GM12878 (cell line): ENCODE measurements at regions not wholly inside any gene's neighbourhood (a gene's known extent, or its start where the extent isn't known, plus 50 kb on each side); places are given as distances from the start of the nearest gene placed in this dataset.

Source experiments
- ATAC-seq: fragments of 200-7000 bp; cut with Tn5 transposase; 3 replicates; pipeline ENCODE4 v1.9.1; 2020; ENCODE audit warnings: mild to moderate bottlenecking, moderate library complexity
- BruUV-seq: library from RNA; stranded (reverse); fragments of 400-500 nt; replicated peaks from 2 replicates; lab custom pipeline; 2021; lab: Mats Ljungman, UMichigan
- CTCF ChIA-PET: fragments of 300-600 bp; sonication (Branson Sonifier 250); formaldehyde crosslinking; extraction: SDS; loops from one replicate; lab custom pipeline; 2021; ENCODE audit warnings: inconsistent platforms; lab: Yijun Ruan, JAX
- POLR2A ChIA-PET: fragments of 350-600 bp; formaldehyde crosslinking; extraction: SDS; loops from one replicate; lab custom pipeline; 2021; ENCODE audit warnings: inconsistent platforms; lab: Charles Lee
- RAD21 ChIA-PET: fragments of 300-600 bp; sonication (Branson Sonifier 250); formaldehyde crosslinking; loops from one replicate; lab custom pipeline; 2023; ENCODE audit warnings: antibody characterized with exemption; ENCODE audit not compliant: unreplicated experiment; lab: Charles Lee
- SMC1A ChIA-PET: fragments of 300-600 bp; sonication (Branson Sonifier 250); formaldehyde crosslinking; loops from one replicate; lab custom pipeline; 2023; ENCODE audit not compliant: unreplicated experiment, uncharacterized antibody; lab: Charles Lee
- DNase-seq: peaks from one replicate; pipeline ENCODE4 v3.0.0-alpha.2; 2011; ENCODE audit warnings: low read depth, low spot score
- FAIRE-seq: peaks from 3 replicates; lab custom pipeline; 2011; peaks lifted over from hg19 to GRCh38; lab: Jason Lieb, UNC
- H2AFZ ChIP-seq: 2 replicates; pipeline ENCODE4 v1.6.0; 2011; ENCODE audit warnings: low read depth, low read length, control low read depth; ENCODE audit not compliant: control insufficient read depth
- H3K27ac ChIP-seq: 2 replicates; pipeline ENCODE4 v1.5.1; 2011; ENCODE audit warnings: control low read depth; ENCODE audit not compliant: control insufficient read depth, insufficient read depth
- H3K27me3 ChIP-seq, 2 experiments: replicated peaks in 1 of 2; 2 replicates each; pipeline versions ENCODE4 v1.6.0 to v1.6.1; 2011; ENCODE audit warnings: low read length in 1 of 2; ENCODE audit not compliant: control insufficient read depth in 2 of 2, insufficient read depth in 2 of 2
- H3K36me3 ChIP-seq, 2 experiments: 2 replicates each; pipeline ENCODE4 v1.5.1; 2011; ENCODE audit warnings: low read length in 1 of 2; ENCODE audit not compliant: control insufficient read depth in 2 of 2, insufficient read depth in 2 of 2
- H3K4me1 ChIP-seq: 2 replicates; pipeline ENCODE4 v1.6.1; 2011; ENCODE audit warnings: mild to moderate bottlenecking, low read length, moderate library complexity, mixed read lengths; ENCODE audit not compliant: control insufficient read depth, insufficient read depth
- H3K4me2 ChIP-seq: 2 replicates; pipeline ENCODE4 v1.6.0; 2011; ENCODE audit warnings: control low read depth; ENCODE audit not compliant: control insufficient read depth, insufficient read depth
- H3K4me3 ChIP-seq: fragments of 200-600 bp; sonication (generic); 2 replicates; pipeline ENCODE4 v1.5.1; 2016
- H3K79me2 ChIP-seq: 2 replicates; pipeline ENCODE4 v1.6.0; 2011; ENCODE audit warnings: low read length; ENCODE audit not compliant: control insufficient read depth, insufficient read depth
- H3K9ac ChIP-seq: 2 replicates; pipeline ENCODE4 v1.8.0; 2011; ENCODE audit warnings: low read length, control low read depth, mixed read lengths; ENCODE audit not compliant: control insufficient read depth, insufficient read depth
- H3K9me3 ChIP-seq: replicated peaks from 3 replicates; pipeline ENCODE4 v1.5.1; 2011; ENCODE audit warnings: mild to moderate bottlenecking, low read length; ENCODE audit not compliant: control insufficient read depth, insufficient read depth
- H4K20me1 ChIP-seq: 2 replicates; pipeline ENCODE4 v1.6.0; 2011; ENCODE audit not compliant: control insufficient read depth, insufficient read depth
- CBX3 ChIP-seq: fragments of 200-600 bp; sonication (generic); IDR thresholded peaks from 2 replicates; pipeline ENCODE4 v1.6.1; 2016; ENCODE audit warnings: low read depth, borderline replicate concordance
- CEBPB ChIP-seq, 2 experiments: fragments of 150-350 bp in 1 of 2; IDR thresholded peaks; 2 replicates each; pipeline ENCODE4 v1.6.1; 2012 to 2014; ENCODE audit warnings: low read depth in 2 of 2, low read length in 2 of 2, borderline replicate concordance in 1 of 2, inconsistent platforms in 1 of 2
- CHD2 ChIP-seq: IDR thresholded peaks from 2 replicates; pipeline ENCODE4 v1.6.1; 2011; ENCODE audit warnings: low read depth, low read length, improper control_type of control experiment, borderline replicate concordance
- DPF2 ChIP-seq: fragments of 450-650 bp; IDR thresholded peaks from 2 replicates; pipeline ENCODE4 v1.6.1; 2017; ENCODE audit warnings: mild to moderate bottlenecking
- EP300 ChIP-seq, 2 experiments: fragments of 150-350 bp in 1 of 2; IDR thresholded peaks; 2 replicates each; pipeline ENCODE4 v1.6.1; 2011 to 2012; ENCODE audit warnings: low read depth in 2 of 2, low read length in 2 of 2, borderline replicate concordance in 1 of 2, improper control_type of control experiment in 1 of 2, inconsistent platforms in 1 of 2; ENCODE audit not compliant: control insufficient read depth in 1 of 2
- HDGF ChIP-seq: fragments of 450-650 bp; IDR thresholded peaks from 2 replicates; pipeline ENCODE4 v1.6.1; 2016; ENCODE audit warnings: antibody characterized with exemption
- MEF2A ChIP-seq: IDR thresholded peaks from 2 replicates; pipeline ENCODE4 v1.6.1; 2011; ENCODE audit warnings: low read depth, mild to moderate bottlenecking, low read length, moderate library complexity; ENCODE audit not compliant: insufficient read depth
- PKNOX1 ChIP-seq: fragments of 450-650 bp; IDR thresholded peaks from 2 replicates; pipeline ENCODE4 v1.6.1; 2016; ENCODE audit warnings: mild to moderate bottlenecking
- RBBP5 ChIP-seq: fragments of 200-600 bp; sonication (generic); conservative IDR thresholded peaks from 2 replicates; pipeline ENCODE4 v1.6.1; 2016
- RCOR1 ChIP-seq: conservative IDR thresholded peaks from 2 replicates; pipeline ENCODE4 v1.6.1; 2012; ENCODE audit warnings: low read depth, low read length, improper control_type of control experiment
- SMARCA5 ChIP-seq: fragments of 450-650 bp; IDR thresholded peaks from 2 replicates; pipeline ENCODE4 v1.6.1; 2017; ENCODE audit warnings: mild to moderate bottlenecking
- SMC3 ChIP-seq: IDR thresholded peaks from 2 replicates; pipeline ENCODE4 v1.6.1; 2011; ENCODE audit warnings: low read length, improper control_type of control experiment, borderline replicate concordance
- STAT3 ChIP-seq: IDR thresholded peaks from 2 replicates; pipeline ENCODE4 v1.6.1; 2011; ENCODE audit warnings: low read depth, low read length, improper control_type of control experiment
- WRNIP1 ChIP-seq: IDR thresholded peaks from 2 replicates; pipeline ENCODE4 v1.6.1; 2011; ENCODE audit warnings: low read depth, low read length, improper control_type of control experiment, borderline replicate concordance
- WGBS: methylation state at CpG from one replicate; pipeline ENCODE4 v1.1.6; 2016; ENCODE audit warnings: low lambda C conversion rate; ENCODE audit not compliant: insufficient replicate concordance, insufficient coverage; ENCODE audit errors: missing lambda C conversion rate; 5-methylcytosine and 5-hydroxymethylcytosine counted together
- in situ Hi-C: fragments of 300-500 bp; cut with MboI; formaldehyde crosslinking; loops from 9 replicates; pipeline ENCODE4 v1.14.3; 2018; ENCODE audit warnings: mixed read lengths
- intact Hi-C: fragments of 100-400 bp; cut with micrococcal nuclease; formaldehyde crosslinking; loops from one replicate; pipeline ENCODE4 v1.14.2; 2022; ENCODE audit not compliant: unreplicated experiment

- in situ Hi-C loops: loop anchor here (10.0 kb wide), 1 partner anchor 1090 kb away; no protein-coding TSS in a partner anchor
- Histone ChIP-seq H3K27me3 (no peaks in the 10 kb centered on the region), H3K9ac (no peak overlapping the region), H3K79me2 (no peaks in the 10 kb centered on the region), H3K4me1 (no peaks in the 10 kb centered on the region), H4K20me1 (no peaks in the 10 kb centered on the region), H3K36me3 (no peaks in the 10 kb centered on the region), H3K27ac (no peak overlapping the region), H3K4me2 (no peak overlapping the region), H3K4me3 (no peak overlapping the region), H3K9me3 (no peaks in the 10 kb centered on the region), H2AFZ (no peak overlapping the region)
- BruUV-seq: no TSS peak
- TF ChIP-seq HDGF: no peak
- no peak for TF ChIP-seq SMARCA5
- no peak for TF ChIP-seq SMC3
- no peak for TF ChIP-seq RBBP5
- no peak for TF ChIP-seq MEF2A
- no peak for TF ChIP-seq RCOR1
- no peak for TF ChIP-seq STAT3
- TF ChIP-seq CHD2: no peak
- no peak for TF ChIP-seq EP300 (IDR thresholded peaks at IDR 0.05; ENCODE audit: borderline replicate concordance in 1 of 2, control insufficient read depth in 1 of 2, low read depth in 2 of 2, low read length in 2 of 2)
- no peak for TF ChIP-seq PKNOX1
- no peak for TF ChIP-seq CEBPB (IDR thresholded peaks at IDR 0.05; ENCODE audit: borderline replicate concordance in 1 of 2, low read depth in 2 of 2, low read length in 2 of 2)
- TF ChIP-seq WRNIP1: no peak
- no peak for TF ChIP-seq DPF2
- TF ChIP-seq CBX3: no peak
- WGBS: 8% methylated on average over 4 of the region's 4 CpGs
- intact Hi-C loops: no loop called here
- no peak for FAIRE-seq
- POLR2A ChIA-PET: no interaction called here
- ATAC-seq: no peak
- RAD21 ChIA-PET: no interaction called here
- SMC1A ChIA-PET: interaction anchor here (0.6 to 1.2 kb wide), 2 partner anchors 320 to 908 kb away, joined by 3 to 4 read pairs; no protein-coding TSS in a partner anchor
- no peak for DNase-seq
- CTCF ChIA-PET: interaction anchor here (1.1 to 1.4 kb wide), 2 partner anchors 8 to 9 kb away, joined by 3 read pairs; no protein-coding TSS in a partner anchor
Observed at GRCh38 chr2:225894236-225894980, 494.9 kb downstream of the NYAP2 start.
